Stimulated activated CD8-positive, alpha-beta memory T cell treated with anti-CD3 and anti-CD28 coated beads, Interleukin-12 subunit alpha, Interleukin-12 subunit beta, amount 100 ng/mL, for 24 hours (primary cell): ENCODE measurements at regions not wholly inside any gene's neighbourhood (a gene's known extent, or its start where the extent isn't known, plus 50 kb on each side); places are given as distances from the start of the nearest gene placed in this dataset.

Source experiments
- DNase-seq: peaks from one replicate; pipeline ENCODE4 v3.0.0-alpha.2; 2020; ENCODE audit errors: extremely low read depth

GRCh38 chr9:90088434-90088833, 483.6 kb downstream of the GADD45G start:
- no peak for DNase-seq

GRCh38 chr9:90088856-90089255, 484.0 kb downstream of the GADD45G start:
- no peak for DNase-seq

DNA sequence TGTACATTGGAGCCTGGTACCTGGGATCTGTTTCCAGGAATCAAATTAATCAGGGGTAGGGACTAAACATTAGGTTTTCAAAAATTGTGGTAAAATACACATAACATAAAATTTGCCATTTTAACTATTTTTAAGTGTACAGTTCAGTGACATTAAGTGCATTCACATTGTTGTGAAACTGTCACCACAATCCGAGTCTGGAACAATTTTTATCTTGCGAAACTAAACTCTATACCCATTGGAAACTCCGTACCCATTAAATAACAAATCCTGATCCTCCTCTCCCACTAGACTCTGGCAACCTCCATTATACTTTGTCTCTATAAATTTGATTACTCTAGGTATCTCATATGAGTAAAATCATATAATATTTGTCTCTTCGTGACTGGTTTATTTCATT, 486.2 kb downstream of the GADD45G start:
- DNase-seq = no peak

DNA sequence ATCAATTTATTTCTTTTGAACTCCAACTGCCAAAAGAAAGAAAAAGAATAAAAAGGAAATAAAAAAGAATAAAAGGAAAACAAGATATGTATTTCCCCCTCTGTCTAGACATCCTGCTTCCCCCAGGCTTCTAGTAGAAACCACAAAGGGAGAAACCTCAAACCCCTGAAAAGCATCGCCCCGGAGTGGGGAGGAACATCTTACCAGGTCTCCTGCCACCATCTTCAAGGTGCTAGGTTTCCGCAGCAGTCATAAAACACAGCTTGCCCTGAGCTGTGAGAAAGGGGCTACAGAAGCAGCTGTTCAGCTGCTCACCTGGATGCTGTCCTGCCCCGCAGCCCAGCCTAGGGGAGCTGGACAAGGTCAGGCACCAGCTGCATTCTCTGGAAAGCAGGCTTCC, 487.7 kb downstream of the GADD45G start:
- DNase-seq = no peak

DNA sequence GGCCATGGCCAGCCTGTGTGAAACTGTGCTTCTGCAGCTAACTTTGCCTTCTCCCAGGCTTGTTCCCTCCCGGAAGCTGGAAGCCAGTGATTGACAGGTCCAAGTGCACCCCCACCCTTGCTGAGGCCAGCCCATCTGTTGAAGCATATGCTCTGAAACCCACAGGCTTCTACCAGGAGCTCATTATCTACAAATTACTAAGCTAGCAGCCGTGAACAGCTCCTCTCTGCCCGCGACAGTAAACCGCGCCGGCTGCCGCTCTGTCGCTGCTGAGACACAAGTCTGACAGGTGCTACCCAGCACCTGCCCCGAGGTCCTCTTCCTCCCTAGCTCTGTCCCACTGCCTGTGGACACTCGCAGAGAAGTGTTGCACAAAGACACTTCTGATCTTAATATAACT, 490.9 kb downstream of the GADD45G start:
- DNase-seq = no peak

DNA sequence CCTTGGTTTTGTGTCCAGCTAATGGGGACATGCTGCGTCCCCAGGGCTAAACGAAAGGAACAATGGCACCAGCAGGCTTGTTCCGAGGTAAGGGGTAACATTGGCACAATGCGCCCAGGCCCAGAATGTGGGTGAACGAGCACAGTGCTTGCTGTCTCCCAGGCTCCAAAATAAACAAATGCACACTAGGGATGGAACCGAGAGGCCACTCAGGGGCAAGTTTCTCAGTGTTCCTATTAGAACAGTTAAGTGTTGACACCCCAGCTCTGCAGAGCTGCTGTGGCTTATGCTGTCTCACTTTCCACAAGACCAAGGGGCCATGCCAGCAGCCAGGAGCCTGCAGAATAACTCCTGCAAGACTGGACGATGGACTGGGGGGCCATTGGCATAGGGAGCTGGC, 492.4 kb downstream of the GADD45G start:
- no peak for DNase-seq

DNA sequence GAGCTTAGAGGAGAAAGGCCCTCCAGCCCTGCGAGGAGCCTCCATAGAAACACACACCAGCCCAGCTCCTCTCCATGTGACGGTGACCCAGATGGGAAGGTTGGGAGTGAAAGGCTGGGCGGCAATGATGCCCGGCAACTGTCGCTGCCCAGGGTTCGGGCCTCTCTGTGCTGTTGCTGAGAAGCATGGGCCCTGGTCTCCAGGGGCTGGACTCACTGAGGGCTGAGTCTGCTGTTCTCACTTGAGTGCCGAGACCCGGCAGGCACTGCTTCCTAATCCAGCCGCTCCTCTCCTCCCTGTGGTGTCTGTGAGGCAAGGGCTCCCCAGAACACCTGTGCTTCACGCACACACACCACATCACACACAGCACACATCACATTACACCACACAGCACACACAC, 493.6 kb downstream of the GADD45G start:
- DNase-seq = no peak

DNA sequence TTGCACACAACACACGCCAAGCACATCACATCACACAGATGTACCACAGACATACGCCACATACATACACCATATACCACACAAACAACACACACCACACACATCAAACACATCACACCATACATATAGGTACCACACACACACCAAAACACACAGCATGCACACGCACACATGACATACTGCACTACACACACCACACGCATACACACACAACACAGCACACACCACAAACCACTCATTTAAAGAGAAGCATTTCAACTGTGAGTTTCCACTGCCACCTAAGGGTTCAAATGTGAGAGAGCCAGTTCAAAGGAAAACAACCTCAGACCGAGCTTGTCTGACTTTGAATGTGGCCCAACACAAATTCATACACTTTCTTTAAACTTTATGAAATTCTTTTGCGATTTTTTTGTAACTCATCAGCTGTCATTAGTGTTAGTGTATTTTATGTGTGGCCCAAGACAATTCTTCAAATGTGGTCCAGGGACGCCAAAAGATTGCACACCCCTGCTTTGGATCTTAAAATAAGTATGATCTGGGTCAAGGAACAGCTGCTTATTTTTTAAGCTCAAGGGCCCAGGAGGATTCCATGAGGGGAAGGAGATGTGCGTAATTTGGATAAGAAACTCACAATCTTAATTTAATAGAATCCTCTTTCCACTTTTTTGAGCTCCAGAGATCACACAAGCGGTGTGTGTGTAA, 494.6 kb downstream of the GADD45G start:
- no peak for DNase-seq

DNA sequence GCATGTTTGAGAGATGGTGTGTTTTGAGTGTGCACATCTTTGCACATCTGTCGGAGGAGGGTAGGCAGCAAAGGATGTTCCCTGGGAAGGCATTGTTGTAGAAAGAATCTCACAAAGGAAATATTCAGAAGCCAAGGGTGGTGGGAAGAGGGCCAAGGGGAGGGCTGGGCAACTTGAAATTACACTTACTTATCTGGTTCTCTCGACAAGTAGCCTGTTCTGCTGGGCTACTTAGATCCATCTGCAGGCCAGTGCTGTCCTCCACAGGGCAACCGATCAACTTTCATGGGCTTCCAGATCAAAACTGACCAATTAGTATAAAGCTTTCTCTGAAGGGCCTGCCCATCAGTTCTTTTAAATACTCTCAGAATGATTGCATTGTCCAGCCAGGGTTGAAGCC, 495.2 kb downstream of the GADD45G start:
- DNase-seq = no peak

- DNase-seq = peak; percentile 49
These were observed 497.6 kb downstream of the GADD45G start for GRCh38 chr9:90102292-90102901.

GRCh38 chr9:90103771-90104170, 499.0 kb downstream of the GADD45G start:
- no peak for DNase-seq

GRCh38 chr9:90105773-90106172, 501.0 kb downstream of the GADD45G start:
- DNase-seq = no peak

GRCh38 chr9:90107040-90107725, 502.4 kb downstream of the GADD45G start:
- no peak for DNase-seq

GRCh38 chr9:90107726-90108655, 503.2 kb downstream of the GADD45G start:
- DNase-seq = no peak

GRCh38 chr9:90112788-90113187, 508.0 kb downstream of the GADD45G start:
- DNase-seq = no peak

DNA sequence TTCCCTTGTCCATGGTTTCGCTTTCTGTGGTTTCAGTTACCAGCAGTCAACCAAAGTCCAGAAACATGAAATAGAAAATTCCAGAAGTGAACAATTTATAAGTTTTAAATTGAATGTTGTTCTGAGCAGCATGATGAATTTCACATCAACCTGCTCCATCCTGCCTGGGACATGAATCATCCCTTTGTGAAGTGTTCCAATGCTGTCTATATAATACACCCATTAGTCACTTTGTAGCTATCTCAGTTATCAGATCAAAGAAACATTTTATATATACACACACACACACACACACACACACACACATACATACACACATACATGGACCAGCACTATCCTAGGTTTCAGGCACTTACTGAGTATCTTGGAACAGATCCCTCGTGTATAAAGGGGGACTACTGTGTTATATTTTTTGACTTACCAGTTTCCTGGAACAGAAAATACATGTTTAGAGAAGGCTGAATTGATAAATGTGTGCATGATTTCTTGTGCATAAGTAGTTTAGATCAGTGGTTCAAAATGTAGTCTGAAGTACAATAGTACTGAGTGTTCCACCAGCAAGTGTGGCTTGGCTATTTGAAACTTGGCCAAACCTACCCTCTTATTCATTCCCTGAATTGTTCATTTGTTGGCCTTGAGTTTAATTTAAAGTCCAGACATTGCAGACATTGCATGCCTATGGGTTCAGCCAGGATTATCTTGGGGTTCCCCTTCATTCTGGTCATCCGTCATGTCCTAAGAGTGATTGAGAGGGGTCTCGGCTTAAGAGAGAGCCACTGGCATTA, 510.0 kb downstream of the GADD45G start:
- no peak for DNase-seq

GRCh38 chr9:90121762-90122161, 517.0 kb downstream of the GADD45G start:
- DNase-seq = no peak

DNA sequence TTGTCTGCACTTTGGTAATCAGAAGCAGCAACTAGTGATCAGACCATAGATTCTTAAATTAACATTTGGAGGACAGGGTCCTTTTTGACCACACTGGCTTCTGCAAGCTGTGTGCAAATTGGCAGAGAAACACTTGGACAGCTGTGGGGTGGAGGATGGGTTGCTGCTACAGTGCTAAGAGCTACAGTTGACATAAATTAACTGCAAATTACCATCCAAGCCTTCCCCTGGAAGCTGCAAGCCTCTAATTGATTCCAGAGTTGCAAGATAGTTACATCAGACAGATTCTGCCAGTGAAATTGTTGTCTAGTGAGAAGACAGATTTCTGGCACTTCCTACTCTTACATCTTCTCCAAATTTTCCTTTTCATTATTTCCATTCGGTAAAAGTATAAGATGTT, 517.7 kb downstream of the DIRAS2 start:
- no peak for DNase-seq

DNA sequence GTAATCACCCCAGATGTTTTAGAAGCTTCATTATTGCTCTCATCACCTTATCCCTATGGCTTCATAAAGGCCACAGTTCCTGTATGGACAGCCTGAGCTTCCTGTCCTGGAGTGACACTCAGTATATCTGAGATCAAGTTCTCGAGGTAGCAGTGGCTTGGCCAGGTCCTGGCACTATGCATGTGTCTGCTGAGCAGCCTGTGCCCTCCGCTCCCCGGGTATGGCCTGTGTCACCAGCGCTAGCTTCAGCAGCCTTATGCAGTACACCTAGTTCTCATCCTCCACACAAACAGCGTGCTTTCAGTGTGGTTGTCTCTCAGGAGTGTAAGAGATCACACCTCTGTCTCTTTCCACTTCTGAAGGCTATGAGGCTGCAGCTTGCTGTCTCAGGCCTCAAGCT, 514.7 kb downstream of the DIRAS2 start:
- no peak for DNase-seq

- DNase-seq = no peak
These were observed 513.9 kb downstream of the DIRAS2 start for GRCh38 chr9:90128587-90129190.

GRCh38 chr9:90129446-90129845, 513.2 kb downstream of the DIRAS2 start:
- DNase-seq = no peak
